HepG2 (cell line): ENCODE measurements at regions not wholly inside any gene's neighbourhood (a gene's known extent, or its start where the extent isn't known, plus 50 kb on each side); places are given as distances from the start of the nearest gene placed in this dataset.

Source experiments
- ATAC-seq: fragments of 200-7000 bp; cut with Tn5 transposase; 3 replicates; pipeline ENCODE4 v1.9.1; 2020; ENCODE audit warnings: mild to moderate bottlenecking, moderate library complexity
- BruUV-seq: library from RNA; stranded (reverse); fragments of 400-500 nt; replicated peaks from 2 replicates; lab custom pipeline; 2021; lab: Mats Ljungman, UMichigan
- CTCF ChIA-PET: fragments of 300-600 bp; formaldehyde crosslinking; extraction: SDS; loops from one replicate; lab custom pipeline; 2021; ENCODE audit warnings: low total read pairs, inconsistent platforms, low intra/inter-chr PET ratio; lab: Yijun Ruan, JAX
- POLR2A ChIA-PET: fragments of 350-600 bp; sonication (Branson Sonifier 250); formaldehyde crosslinking; loops from one replicate; lab custom pipeline; 2020; ENCODE audit warnings: antibody characterized with exemption, inconsistent platforms; lab: Yijun Ruan, JAX
- DNase-seq: peaks from one replicate; pipeline ENCODE4 v3.0.0-alpha.2; 2015; ENCODE audit warnings: low spot score
- FAIRE-seq: peaks from 3 replicates; lab custom pipeline; 2011; peaks lifted over from hg19 to GRCh38; lab: Jason Lieb, UNC
- H2AFZ ChIP-seq: one replicate; pipeline ENCODE4 v1.6.1; 2011; ENCODE audit warnings: low read length, inconsistent platforms
- H3K27ac ChIP-seq: fragments of 300-600 bp; 3 replicates; pipeline ENCODE4 v1.8.0; 2011; ENCODE audit warnings: mixed run types, mild to moderate bottlenecking, mixed read lengths, low read length, inconsistent platforms; ENCODE audit not compliant: insufficient read depth; ENCODE audit errors: extremely low read length
- H3K27me3 ChIP-seq, 2 experiments: fragments of 200-600 bp in 1 of 2; 2 replicates in 1 of 2; 3 replicates in 1 of 2; pipeline versions ENCODE4 v1.6.0 to v1.8.0; 2011; ENCODE audit warnings: low read length in 2 of 2, mild to moderate bottlenecking in 2 of 2, moderate library complexity in 2 of 2, inconsistent platforms in 1 of 2; ENCODE audit not compliant: insufficient read depth in 2 of 2, control insufficient read depth in 1 of 2
- H3K36me3 ChIP-seq, 2 experiments: fragments of 200-600 bp in 1 of 2; replicated peaks in 1 of 2; 2 replicates in 1 of 2; 3 replicates in 1 of 2; pipeline versions ENCODE4 v1.5.1 to v1.8.0; 2011; ENCODE audit warnings: low read length in 2 of 2, inconsistent platforms in 1 of 2; ENCODE audit not compliant: insufficient read depth in 2 of 2, control insufficient read depth in 1 of 2
- H3K4me1 ChIP-seq: 2 replicates; pipeline ENCODE4 v1.5.1; 2012; ENCODE audit warnings: low read length, inconsistent platforms; ENCODE audit not compliant: insufficient read depth
- H3K4me2 ChIP-seq: 2 replicates; pipeline ENCODE4 v1.6.0; 2011; ENCODE audit warnings: low read depth, low read length, inconsistent platforms
- H3K4me3 ChIP-seq, 3 experiments: fragments of 200-600 bp in 1 of 3; sonication (generic), shearing (Covaris generic) in 1 of 3; replicated peaks in 1 of 3; 2 replicates each; pipeline ENCODE4 v1.5.1; 2011 to 2016; ENCODE audit warnings: low read length in 3 of 3, inconsistent platforms in 2 of 3, low read depth in 2 of 3, mild to moderate bottlenecking in 2 of 3, control low read depth in 1 of 3, mixed read lengths in 1 of 3; ENCODE audit not compliant: insufficient read depth in 1 of 3
- H3K79me2 ChIP-seq: one replicate; pipeline ENCODE4 v1.6.1; 2011; ENCODE audit warnings: low read length, inconsistent platforms; ENCODE audit not compliant: insufficient read depth
- H3K9ac ChIP-seq: 2 replicates; pipeline ENCODE4 v1.6.0; 2011; ENCODE audit warnings: mild to moderate bottlenecking, low read depth, low read length, inconsistent platforms; ENCODE audit not compliant: insufficient read depth
- H3K9me3 ChIP-seq: 2 replicates; pipeline ENCODE4 v1.5.1; 2012; ENCODE audit warnings: mild to moderate bottlenecking, low read length
- H4K20me1 ChIP-seq: 2 replicates; pipeline ENCODE4 v1.6.0; 2011; ENCODE audit warnings: inconsistent platforms, mild to moderate bottlenecking, low read length, moderate library complexity; ENCODE audit not compliant: insufficient read depth
- AGO1 ChIP-seq: fragments of 200-400 bp; formaldehyde crosslinking; IDR thresholded peaks from 2 replicates; pipeline ENCODE4 v1.6.1; 2017; ENCODE audit warnings: mild to moderate bottlenecking, low read depth, low read length, moderate library complexity; ENCODE audit not compliant: poor library complexity, severe bottlenecking
- ARHGAP35 ChIP-seq: sonication (generic); formaldehyde crosslinking; IDR thresholded peaks from 2 replicates; pipeline ENCODE4 v1.9.0; 2022; ENCODE audit warnings: mild to moderate bottlenecking, inconsistent platforms, moderate library complexity, missing genetic modification reagents, borderline replicate concordance
- CBFB ChIP-seq: sonication (generic); formaldehyde crosslinking; IDR thresholded peaks from 2 replicates; pipeline ENCODE4 v1.4.0; 2020; ENCODE audit warnings: missing genetic modification reagents
- DPF2 ChIP-seq: sonication (generic); formaldehyde crosslinking; IDR thresholded peaks from 2 replicates; pipeline ENCODE4 v1.4.0; 2020; ENCODE audit warnings: mild to moderate bottlenecking, low read depth, missing genetic modification reagents, borderline replicate concordance
- GABPB1 ChIP-seq: IDR thresholded peaks from 2 replicates; pipeline ENCODE4 v1.6.1; 2016; ENCODE audit warnings: mild to moderate bottlenecking, missing genetic modification reagents, moderate library complexity, missing compliant biosample characterization
- GPN1 ChIP-seq: sonication (generic); formaldehyde crosslinking; IDR thresholded peaks from 2 replicates; pipeline ENCODE4 v1.5.1; 2020; ENCODE audit warnings: missing genetic modification reagents, borderline replicate concordance
- MLXIP ChIP-seq: sonication (generic); formaldehyde crosslinking; IDR thresholded peaks from 2 replicates; pipeline ENCODE4 v1.9.0; 2021; ENCODE audit warnings: missing genetic modification reagents, borderline replicate concordance
- SSRP1 ChIP-seq: IDR thresholded peaks from 2 replicates; pipeline ENCODE4 v1.6.1; 2016; ENCODE audit warnings: control low read depth
- YEATS4 ChIP-seq: sonication (generic); formaldehyde crosslinking; IDR thresholded peaks from 2 replicates; pipeline ENCODE4 v1.4.0; 2020; ENCODE audit warnings: missing genetic modification reagents, borderline replicate concordance
- ZNF17 ChIP-seq: sonication (generic); formaldehyde crosslinking; IDR thresholded peaks from 2 replicates; pipeline ENCODE4 v1.5.0; 2020; ENCODE audit warnings: mild to moderate bottlenecking, missing genetic modification reagents
- ZNF878 ChIP-seq: sonication (generic); formaldehyde crosslinking; IDR thresholded peaks from 2 replicates; pipeline ENCODE4 v1.8.1; 2023; ENCODE audit warnings: mild to moderate bottlenecking, missing genetic modification reagents, moderate library complexity
- WGBS: methylation state at CpG from one replicate; pipeline ENCODE4 v1.1.6; 2017; ENCODE audit warnings: low lambda C conversion rate; 5-methylcytosine and 5-hydroxymethylcytosine counted together
- in situ Hi-C: cut with HindIII; loops from 2 replicates; pipeline ENCODE4 v1.10.0; 2017; ENCODE audit warnings: low pct_unique_long_range_greater_than_20kb; ENCODE audit not compliant: extremely low pct_ligation_motif_present
- intact Hi-C: fragments of 100-400 bp; cut with micrococcal nuclease; formaldehyde crosslinking; loops from one replicate; pipeline ENCODE4 v1.10.0; 2022; ENCODE audit not compliant: unreplicated experiment

GRCh38 chr6:159390381-159390780 lies 221.2 kb downstream of the FNDC1 start:
- Histone ChIP-seq H3K27me3 (peaks cover 0 to 2% of the 10 kb centered on the region in 2 experiments; a peak in 1 of 5 replicates), H4K20me1 (no peaks in the 10 kb centered on the region), H3K4me2 (no peak overlapping the region), H3K27ac (no peak overlapping the region), H3K36me3 (no peaks in the 10 kb centered on the region), H3K4me1 (no peaks in the 10 kb centered on the region), H2AFZ (no peak overlapping the region), H3K9ac (no peak overlapping the region), H3K9me3 (no peaks in the 10 kb centered on the region), H3K79me2 (no peaks in the 10 kb centered on the region), H3K4me3 (no peak overlapping the region)
- ATAC-seq (no peak), DNase-seq (no peak), FAIRE-seq (no peak)
- intact Hi-C loops = no loop called here
- WGBS = 49% methylated on average over 3 of the region's 3 CpGs
- TF ChIP-seq YEATS4 (CRISPR knock-in tag) (no peak), DPF2 (CRISPR knock-in tag) (no peak), ARHGAP35 (CRISPR knock-in tag) (no peak), ZNF17 (CRISPR knock-in tag) (no peak), CBFB (CRISPR knock-in tag) (no peak), GABPB1 (CRISPR knock-in tag) (no peak), AGO1 (no peak), SSRP1 (CRISPR knock-in tag) (no peak), GPN1 (no peak), ZNF878 (no peak), MLXIP (CRISPR knock-in tag) (no peak)
- BruUV-seq = no TSS peak
- CTCF ChIA-PET = no interaction called here
- POLR2A ChIA-PET = no interaction called here
- in situ Hi-C loops = no loop called here
